ENCODE measurements at regions not wholly inside any gene's neighbourhood (a gene's known extent, or its start where the extent isn't known, plus 50 kb on each side); places are given as distances from the start of the nearest gene placed in this dataset.

- intact Hi-C loops (cut with DNase I): no loop called here
- DNase-seq: no peak
- ATAC-seq: no peak
Measured at GRCh38 chr4:138964716-138965426, 50.7 kb upstream of the NOCT start.

- no peak for ATAC-seq
- no peak for DNase-seq
- intact Hi-C loops (cut with DNase I): no loop called here
Measured at GRCh38 chr4:138963412-138963811, 52.2 kb upstream of the NOCT start.

GRCh38 chr4:138961664-138962063 lies 53.9 kb upstream of the NOCT start:
- no peak for ATAC-seq
- intact Hi-C loops (cut with DNase I): no loop called here
- DNase-seq: no peak

- no peak for ATAC-seq
- intact Hi-C loops (cut with DNase I): no loop called here
- DNase-seq: no peak
Measured at GRCh38 chr4:138961129-138961528, 54.5 kb upstream of the NOCT start.

- intact Hi-C loops (cut with DNase I): no loop called here
- DNase-seq (no peak), ATAC-seq (no peak)
Measured at GRCh38 chr4:138960175-138960710, 55.3 kb upstream of the NOCT start.

- intact Hi-C loops (cut with DNase I): no loop called here
- peak in 1 of 2 donors; percentile 44 for ATAC-seq
- no peak for DNase-seq
Measured at GRCh38 chr4:138959097-138959815, 56.3 kb upstream of the NOCT start.

GRCh38 chr4:138958519-138958918 lies 57.1 kb upstream of the NOCT start:
- intact Hi-C loops (cut with DNase I): no loop called here
- DNase-seq: no peak
- ATAC-seq: no peak

- ATAC-seq: no peak
- intact Hi-C loops (cut with DNase I): no loop called here
Measured at GRCh38 chr4:138957302-138957701, 58.3 kb upstream of the NOCT start.

GRCh38 chr4:138954428-138954827 lies 61.2 kb upstream of the NOCT start:
- ATAC-seq (no peak), DNase-seq (no peak)
- intact Hi-C loops (cut with DNase I): no loop called here

More at GRCh38 chr4:138957302-138957701, 58.3 kb upstream of the NOCT start:
- no peak for DNase-seq

- ATAC-seq (peak; percentile 76 to 85), DNase-seq (no peak)
- intact Hi-C loops (cut with DNase I): no loop called here
Measured at GRCh38 chr4:138953961-138954371, 61.6 kb upstream of the NOCT start.

GRCh38 chr4:138952411-138952810 lies 63.2 kb upstream of the NOCT start:
- DNase-seq: no peak

GRCh38 chr4:138951764-138952163 lies 63.8 kb upstream of the NOCT start:
- DNase-seq: no peak
- intact Hi-C loops (cut with DNase I): no loop called here
- ATAC-seq: no peak

More at GRCh38 chr4:138952411-138952810, 63.2 kb upstream of the NOCT start:
- intact Hi-C loops (cut with DNase I): no loop called here
- no peak for ATAC-seq

GRCh38 chr4:138949866-138950265 lies 65.7 kb upstream of the NOCT start:
- intact Hi-C loops (cut with DNase I): no loop called here
- no peak for ATAC-seq
- no peak for DNase-seq

- ATAC-seq (no peak), DNase-seq (no peak)
- intact Hi-C loops (cut with DNase I): no loop called here
Measured at GRCh38 chr4:138948918-138949317, 66.7 kb upstream of the NOCT start.

GRCh38 chr4:138946306-138946705 lies 69.3 kb upstream of the NOCT start:
- ATAC-seq: no peak
- intact Hi-C loops (cut with DNase I): no loop called here
- no peak for DNase-seq

- intact Hi-C loops (cut with DNase I): no loop called here
- no peak for ATAC-seq
- no peak for DNase-seq
Measured at GRCh38 chr4:138945840-138946239, 69.7 kb upstream of the NOCT start.

- DNase-seq (no peak), ATAC-seq (no peak)
- intact Hi-C loops (cut with DNase I): no loop called here
Measured at GRCh38 chr4:138945401-138945800, 70.2 kb upstream of the NOCT start.

GRCh38 chr4:138943893-138944292 lies 71.7 kb upstream of the NOCT start:
- no peak for DNase-seq
- intact Hi-C loops (cut with DNase I): no loop called here
- ATAC-seq: no peak

- ATAC-seq (no peak), DNase-seq (no peak)
- intact Hi-C loops (cut with DNase I): no loop called here
Measured at GRCh38 chr4:138941037-138941436, 74.5 kb upstream of the NOCT start.

- ATAC-seq (no peak), DNase-seq (no peak)
- intact Hi-C loops (cut with DNase I): no loop called here
Measured at GRCh38 chr4:138939960-138940359, 75.6 kb upstream of the NOCT start.

- peak; percentile 67 to 68 for ATAC-seq
- intact Hi-C loops (cut with DNase I): no loop called here
- DNase-seq: no peak
Measured at GRCh38 chr4:138938366-138938690, 77.3 kb upstream of the NOCT start.

All from left cardiac atrium (tissue), 4 donors.